HG03039 (cell line): ENCODE measurements at regions not wholly inside any gene's neighbourhood (a gene's known extent, or its start where the extent isn't known, plus 50 kb on each side); places are given as distances from the start of the nearest gene placed in this dataset.

Source experiments
- ATAC-seq: cut with Tn5 transposase; IDR thresholded peaks from one replicate; pipeline ENCODE4 v1.9.1; 2021; ENCODE audit warnings: mild to moderate bottlenecking, moderate library complexity; ENCODE audit not compliant: unreplicated experiment

DNA sequence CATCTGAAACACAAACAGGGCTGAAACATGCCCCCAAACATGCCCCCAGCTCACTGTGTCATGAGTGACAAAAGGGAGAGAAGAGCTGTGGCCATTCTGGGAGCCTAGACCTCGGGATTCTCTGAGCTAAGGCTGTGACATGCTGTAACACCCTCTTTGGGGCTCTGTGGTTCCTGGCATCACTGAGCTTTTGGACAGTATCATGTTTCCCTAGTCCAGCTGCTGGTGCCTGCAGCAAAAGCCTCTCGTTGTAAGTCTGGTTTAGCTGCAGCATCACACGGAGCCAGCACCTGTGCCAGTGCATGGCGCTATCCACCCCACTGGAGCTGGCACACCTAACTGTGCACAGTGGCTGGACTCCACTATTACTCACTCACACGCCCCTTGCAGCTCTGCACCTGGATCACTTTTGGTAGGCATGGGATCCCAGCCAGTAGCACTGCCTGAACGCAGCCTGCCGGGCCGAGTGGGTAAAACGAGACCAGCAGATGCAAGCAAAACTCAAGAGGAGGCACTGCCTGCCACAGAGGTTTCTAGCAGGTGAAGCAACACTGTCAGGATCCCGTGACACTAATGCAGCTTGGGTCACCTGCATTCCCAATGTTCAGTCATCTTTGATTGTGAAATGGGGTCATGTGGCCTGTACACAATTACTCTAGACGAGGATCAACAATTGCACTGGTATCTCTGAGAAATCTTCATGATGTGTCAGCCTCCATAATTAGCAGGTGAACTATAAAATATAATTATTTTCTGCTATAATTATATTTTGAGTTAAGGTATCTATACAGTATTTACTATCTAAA, 547.2 kb downstream of the ZNF804A start:
- no peak for ATAC-seq

DNA sequence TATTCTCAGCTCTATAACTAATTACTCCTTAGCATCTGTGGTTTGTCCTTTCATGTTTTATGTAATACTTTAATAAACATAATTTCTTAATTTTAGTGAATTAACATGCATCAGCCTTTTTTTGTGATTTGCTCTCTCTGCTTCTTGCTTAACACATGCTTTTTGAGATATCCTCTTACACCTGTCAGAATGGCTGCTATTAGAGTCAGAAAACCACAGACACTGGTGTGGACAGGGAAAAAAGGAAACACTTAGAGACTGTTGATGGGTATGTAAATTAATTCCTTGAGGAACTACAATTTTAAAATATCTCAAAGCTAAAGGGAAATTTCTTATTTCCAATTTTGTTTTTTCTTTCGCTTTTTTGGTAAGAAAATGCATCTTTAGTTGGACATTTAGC, 549.0 kb downstream of the ZNF804A start:
- ATAC-seq = no peak

DNA sequence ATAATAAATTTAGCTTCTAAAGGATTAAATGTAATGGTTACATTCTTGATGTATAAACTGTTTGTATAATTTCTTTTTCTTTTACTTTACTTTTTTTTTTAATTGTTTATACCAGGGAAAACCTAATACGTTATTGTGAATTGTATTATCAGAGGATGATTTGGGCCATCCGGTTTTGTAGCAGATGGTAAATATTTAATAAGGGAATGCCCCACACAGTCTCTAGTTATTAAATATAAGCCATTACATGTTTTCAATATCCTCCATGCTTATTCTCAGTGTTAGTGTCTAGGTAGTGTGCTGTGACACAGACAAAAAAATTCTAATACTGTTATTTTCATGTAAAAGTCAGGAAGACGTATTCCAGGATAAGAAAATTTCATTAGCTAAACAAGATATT, 553.9 kb downstream of the ZNF804A start:
- ATAC-seq = no peak

DNA sequence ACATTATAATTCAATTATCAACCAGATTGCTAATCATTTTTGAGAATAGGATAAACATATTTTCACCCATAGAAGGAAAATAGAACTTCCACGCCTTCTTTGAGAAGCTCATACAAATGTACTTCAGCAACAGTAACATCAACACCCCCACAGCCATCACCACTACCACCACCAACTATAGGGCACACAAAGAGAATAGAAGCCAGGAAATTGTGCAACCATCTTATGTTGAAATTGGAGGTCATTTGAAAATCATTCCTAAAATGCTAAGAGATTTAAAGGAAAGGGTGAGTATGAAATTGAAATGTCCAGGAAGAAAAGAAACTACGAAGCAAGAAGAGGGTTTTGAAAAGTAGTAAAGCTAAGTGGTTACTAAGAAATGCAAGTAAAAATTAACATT, 563.4 kb downstream of the ZNF804A start:
- no peak for ATAC-seq

DNA sequence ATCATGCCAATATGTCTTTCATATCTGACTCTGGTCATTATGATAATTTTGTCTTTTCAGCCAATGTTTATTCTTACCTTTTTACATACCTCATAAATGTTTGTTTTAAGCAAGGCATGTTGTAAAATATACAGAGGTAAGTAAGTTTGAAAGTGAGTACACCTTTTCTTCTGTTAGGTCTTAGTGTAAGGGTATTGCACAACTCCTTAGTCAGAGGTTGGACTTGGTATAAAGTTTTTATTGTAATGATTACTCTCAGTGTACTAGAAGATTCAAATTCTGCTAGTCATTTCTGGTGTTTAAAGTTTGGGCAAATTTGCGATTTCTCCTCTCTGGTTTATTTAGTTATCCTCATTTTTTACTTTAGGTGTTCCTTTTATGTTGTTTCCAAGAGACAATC, 564.3 kb upstream of the FSIP2 start:
- no peak for ATAC-seq

DNA sequence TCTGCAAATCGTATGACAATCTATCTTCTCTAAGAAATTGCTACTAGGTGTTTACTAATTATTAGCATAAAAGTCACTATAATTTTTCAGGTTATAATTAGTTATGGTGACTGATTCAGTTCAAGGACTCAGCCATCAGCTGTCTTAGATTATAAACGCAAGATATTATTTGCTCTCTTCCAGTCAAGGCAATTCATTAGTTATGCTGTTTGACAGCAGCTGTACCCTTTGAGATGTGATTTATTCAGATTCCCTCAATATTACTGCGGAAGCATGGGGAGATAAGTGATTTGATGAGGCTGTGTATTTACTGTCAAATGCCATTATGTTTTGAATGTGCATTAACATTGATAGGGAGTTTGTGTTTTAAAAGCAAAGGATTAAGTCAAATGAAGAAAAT, 558.9 kb upstream of the FSIP2 start:
- ATAC-seq = no peak

DNA sequence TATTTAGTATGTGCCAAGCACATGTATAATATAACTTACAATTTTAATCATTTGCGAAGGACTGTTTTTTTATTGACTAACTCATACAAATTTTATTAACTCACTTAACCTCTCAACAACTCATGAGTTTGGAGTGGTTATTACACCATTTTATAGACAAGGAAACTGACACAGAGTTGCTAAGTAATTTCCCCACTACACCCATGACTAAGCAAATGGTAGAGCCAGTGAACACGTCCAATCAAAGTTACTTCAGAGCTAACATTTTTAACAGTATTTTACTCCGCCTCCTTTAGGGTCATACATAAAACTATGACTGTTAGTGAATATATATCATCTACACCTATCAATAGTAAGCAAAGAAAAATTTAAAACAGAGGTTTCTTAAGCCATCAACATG, 556.7 kb upstream of the FSIP2 start:
- ATAC-seq = no peak

DNA sequence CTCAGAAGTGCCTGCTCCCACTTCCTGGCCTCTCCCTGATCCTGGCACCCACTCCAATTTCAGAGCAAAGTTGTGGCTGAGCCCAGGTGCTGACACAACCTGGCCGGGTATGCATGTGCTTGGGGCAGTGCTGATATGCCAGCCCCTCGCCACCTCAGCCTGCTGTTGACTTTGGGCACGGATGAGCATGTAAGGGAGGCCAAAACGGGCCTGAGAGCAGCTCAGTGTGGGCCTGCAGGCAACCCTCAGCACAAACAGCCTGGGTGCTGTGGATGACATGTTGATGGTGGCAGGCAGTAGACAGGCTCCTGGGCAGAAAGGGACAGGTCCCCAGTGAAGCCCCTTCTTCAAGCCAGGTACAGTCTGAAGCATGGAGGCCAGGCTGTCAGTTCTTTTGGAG, 553.6 kb upstream of the FSIP2 start:
- ATAC-seq = no peak

DNA sequence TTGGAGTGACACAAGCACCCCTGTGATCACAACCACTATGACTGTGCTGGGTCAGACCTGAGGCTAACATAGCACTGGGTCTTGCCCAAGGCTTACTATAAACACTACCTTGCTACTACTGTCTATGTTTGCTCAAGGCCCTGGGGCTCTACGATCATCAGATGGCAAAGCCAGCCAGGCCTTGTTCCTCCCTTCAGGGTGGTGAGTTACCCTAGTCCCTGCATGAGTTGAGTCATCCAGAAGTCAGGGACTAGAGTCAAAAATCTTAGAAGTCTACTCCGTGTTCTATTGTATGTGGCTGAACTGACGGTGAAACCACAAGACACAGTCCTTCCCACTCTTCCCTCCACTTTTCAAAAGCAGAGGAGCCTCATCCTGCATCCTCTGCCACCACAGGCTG, 551.2 kb upstream of the FSIP2 start:
- ATAC-seq = no peak

DNA sequence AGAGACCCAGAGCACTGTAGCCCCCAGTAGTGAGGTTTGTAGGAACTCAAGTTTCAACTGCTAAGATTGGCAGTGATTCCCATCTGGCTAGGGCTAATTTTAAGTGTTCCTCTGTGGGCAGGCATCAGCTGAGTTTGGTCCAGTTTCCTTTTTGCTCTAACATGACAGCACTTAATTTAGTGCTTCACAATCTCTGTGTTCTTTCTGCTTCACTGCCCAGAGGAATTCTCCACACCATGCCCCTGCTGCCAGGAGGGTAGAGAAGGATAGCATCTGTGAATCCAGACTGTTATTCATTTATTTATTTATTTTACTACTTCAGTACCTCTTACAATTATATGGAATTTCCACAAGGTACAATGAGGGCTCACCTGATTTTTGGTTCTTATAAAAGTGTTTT, 549.9 kb upstream of the FSIP2 start:
- ATAC-seq = no peak

DNA sequence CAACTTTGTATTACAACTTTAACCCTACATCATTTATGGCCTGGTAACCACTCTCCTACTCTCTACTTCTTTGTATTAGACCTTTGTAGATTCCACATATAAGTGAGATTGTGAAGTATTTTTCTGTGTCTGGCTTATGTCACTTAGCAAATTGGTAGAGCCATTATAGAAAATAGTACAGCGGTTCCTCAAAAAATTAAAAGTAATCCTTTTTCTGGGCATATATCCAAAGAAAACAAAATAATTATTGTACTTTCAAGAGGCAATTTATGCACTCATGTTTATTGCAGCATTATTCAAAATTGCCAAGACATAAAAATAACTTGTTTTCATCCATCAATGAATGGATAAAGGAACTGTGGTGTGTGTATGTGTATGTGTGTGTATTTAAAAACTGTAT, 537.5 kb upstream of the FSIP2 start:
- ATAC-seq = no peak

DNA sequence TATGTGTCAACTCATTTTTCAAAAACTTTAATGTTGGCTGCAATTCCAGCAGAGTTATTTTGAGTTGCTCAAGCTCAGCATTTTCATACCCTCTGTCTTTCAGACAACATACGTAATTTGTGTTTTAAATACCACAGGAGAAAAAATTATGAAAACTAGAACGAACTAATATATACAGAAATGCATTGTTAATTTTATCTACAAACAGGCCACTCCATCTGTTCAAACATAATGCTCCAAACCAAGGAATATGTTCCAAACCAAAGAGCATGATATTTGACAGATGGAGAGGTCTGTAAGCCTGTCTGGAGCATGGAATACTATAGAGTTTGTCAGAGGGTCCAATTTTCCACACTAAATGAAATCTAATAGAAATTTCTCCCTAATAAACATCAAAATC, 536.2 kb upstream of the FSIP2 start:
- ATAC-seq = no peak

DNA sequence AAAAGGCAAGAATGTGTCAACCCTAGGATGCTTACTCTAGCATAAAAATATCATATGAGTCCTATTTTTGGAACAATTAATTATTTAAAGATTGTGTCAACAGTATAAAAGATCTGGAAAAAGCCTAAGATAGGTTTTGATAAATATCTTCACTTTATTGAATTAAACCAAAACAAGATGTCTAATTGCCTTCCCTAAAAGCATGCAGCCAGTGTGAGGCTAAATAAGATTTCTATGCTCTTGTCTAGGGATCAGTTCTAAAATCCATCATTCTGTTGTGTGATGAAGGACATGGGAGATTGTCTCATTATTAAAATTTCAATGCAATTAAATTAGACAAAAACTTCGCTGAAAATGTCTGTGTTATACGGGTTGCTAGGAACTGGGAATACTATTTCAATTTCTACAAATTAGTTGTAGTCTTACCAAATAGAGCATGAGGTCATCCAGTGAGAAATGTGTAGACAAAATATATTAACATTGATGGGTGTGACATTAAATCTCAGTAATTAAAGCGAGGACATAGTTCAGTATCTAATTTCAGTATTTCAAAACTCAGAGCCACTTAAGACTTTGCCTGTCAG, 535.6 kb upstream of the FSIP2 start:
- ATAC-seq = no peak

DNA sequence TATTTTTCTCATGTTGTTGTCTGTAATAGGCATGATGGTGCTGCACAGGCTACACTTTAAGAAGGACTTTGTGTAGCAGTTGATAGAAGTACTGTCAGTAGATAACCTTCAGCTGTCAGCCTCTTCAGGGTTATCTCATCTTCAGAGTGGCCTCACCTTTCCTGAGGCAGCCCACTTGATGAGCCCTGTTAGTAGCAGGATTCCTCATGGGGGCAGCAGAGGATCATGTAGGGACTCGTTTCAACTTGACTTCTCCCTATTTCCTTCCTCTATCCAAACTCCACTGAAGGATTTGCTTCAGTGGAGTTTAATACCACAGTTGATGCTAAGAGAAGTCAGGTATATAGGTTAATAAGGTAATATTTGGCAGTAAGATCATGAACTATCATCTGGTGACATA, 530.3 kb upstream of the FSIP2 start:
- ATAC-seq = no peak

DNA sequence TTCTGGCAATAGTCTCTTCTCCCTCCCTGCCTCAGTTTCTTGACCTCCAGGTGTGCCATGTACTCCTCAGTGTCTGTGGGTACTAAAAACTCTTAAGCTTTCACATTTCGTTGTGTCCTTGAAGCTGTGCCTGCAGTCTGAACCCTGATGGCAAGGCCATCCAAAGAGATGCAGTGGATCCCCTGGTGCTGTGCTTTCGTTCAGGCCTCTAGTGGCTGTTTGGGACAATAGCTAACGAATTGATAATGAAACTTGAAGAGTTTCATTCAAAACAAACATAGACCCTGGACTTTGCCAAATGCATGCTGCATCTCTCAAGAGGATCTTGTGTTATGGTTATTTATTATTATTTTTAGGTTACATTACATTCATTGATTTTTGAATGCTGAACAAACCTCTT, 523.1 kb upstream of the FSIP2 start:
- no peak for ATAC-seq

DNA sequence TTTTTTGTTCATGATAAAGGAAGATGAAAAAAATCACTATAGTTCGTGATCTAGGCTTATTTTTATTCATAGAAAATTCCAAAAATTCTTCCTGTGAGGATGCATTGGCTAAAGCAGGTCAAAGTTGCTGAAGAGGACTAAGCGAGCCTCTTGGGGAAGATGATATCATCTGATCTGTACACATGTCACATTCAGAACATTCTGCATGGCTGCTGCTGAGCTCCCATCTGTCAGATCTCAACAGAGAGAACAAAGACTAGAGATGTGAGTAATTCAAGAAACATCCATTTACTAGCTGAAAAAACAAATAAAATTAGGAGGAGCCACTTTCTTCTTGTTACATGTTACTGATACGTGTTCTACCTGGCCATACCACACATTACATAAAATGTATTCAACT, 518.6 kb upstream of the FSIP2 start:
- ATAC-seq = no peak

DNA sequence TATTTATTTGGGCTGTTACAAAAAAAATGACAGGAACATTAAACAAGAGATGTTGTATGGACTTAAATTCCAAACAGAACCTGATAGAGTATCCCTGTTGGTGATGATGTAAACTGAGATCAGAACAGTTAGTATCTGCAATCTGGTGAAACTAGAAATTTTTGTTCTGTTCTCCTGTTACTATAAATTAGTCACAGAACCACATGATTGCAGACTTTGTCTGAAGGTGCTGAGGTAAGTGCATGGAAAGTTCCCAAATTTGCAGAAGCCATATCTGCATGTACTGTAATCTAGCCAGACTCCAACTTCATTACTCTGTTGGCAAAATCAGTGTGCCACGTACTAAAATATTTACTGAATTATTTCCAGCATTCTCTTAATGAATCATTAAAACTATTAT, 516.3 kb upstream of the FSIP2 start:
- no peak for ATAC-seq

DNA sequence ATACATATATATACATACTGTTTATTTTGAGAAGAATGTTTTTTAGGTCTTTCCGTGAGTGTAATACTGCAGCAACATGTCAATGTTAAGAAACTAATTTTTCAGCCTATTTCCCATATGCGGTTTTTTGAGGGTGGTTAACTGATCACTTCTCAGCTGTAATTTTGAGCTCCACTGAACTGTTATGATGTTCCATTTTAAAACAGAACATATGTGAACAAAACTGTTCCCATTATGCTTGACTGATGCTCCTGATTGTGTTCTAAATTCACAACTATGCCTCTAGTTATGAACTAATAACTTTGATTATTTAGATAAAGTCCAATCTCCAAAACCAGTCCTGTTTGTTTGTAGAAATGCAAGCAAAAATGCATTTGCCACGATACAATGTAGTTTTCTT, 511.2 kb upstream of the FSIP2 start:
- no peak for ATAC-seq

DNA sequence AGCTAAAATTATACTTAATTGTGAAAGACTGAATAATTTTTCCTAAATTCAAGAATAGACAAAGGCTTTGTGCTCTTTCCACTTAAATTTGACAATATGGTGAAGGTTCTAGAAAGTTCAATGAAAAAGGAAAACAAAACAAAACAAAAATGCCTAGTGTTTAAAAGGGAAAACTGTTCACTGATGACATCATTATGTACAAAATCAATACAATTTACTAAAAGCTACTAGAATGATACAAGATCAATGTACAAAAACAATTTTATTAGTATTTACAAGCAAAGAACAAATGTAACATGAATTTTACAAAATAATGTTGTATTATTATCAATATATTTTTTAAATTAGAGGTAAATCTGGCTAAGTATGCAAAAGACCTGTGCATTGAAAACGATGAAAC, 499.1 kb upstream of the FSIP2 start:
- no peak for ATAC-seq

DNA sequence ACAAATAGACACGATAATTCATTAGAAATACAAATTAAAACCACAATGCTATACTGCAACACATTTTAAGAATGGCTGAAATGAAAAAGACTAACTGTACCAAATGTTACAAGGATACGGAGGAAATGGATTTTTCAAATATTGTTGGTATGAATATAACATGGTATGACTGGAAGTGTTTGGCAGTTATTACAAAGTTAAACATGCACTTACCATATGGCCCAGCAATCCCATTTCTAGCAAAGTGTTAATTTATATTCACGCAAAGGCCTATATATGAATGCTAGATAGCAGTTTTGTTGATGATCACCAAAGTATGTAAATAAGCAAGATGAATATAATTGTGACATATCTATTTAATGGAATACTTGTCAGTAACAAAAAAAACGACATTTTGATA, 497.8 kb upstream of the FSIP2 start:
- ATAC-seq = no peak

DNA sequence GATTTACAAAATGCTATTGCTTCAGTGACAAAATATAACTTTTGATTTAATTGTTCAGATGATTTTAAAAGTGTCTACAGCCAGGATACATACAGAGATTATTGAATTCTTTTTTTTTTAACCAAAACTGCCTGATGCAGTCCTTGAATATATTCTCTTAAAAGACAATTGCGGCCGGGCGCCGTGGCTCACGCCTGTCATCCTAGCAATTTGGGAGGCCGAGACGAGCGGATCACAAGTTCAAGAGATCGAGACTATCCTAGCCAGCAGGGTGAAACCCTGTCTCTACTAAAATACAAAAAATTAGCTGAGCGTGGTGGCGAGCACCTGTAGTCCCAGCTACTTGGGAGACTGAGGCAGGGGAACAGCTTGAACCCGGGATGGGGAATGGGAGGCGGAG, 497.0 kb upstream of the FSIP2 start:
- ATAC-seq = no peak

DNA sequence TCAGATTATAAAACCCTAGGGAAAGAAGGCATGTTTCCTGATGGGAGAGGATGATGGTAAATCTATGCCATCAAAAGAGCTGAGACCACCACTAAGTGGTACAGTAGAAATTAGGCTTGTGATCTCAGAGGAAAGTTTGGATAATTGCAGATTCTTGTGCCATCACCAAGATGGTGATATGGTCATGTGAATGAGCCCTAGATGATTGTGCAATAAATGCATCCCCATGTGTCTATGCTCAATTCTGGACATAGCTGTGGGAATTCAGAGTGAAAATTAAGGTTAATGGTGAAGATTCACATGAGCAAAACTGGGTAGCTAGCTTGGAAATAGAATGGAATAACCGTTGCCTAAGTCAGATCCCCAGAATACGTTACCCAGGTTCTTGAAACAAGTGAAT, 496.1 kb upstream of the FSIP2 start:
- no peak for ATAC-seq

DNA sequence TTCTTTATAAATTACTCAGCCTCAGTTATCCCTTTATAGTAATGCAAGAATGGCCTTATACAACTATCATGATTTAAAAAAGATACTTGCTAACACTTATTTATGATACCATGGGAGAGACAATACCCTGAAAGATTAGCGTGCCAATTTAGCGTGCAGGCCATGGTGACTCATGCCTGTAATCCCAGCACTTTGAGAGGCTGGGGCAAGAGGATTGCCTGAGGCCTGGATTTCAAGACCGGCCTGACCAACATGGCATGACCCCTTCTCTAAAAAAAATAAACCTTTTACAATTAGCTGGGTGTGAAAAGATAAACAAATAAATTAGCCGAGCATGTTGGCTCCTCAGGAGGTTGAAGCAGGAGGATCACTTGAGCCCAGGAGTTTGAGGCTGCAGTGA, 493.4 kb upstream of the FSIP2 start:
- no peak for ATAC-seq
